Kidney (tissue), 13 donors: ENCODE measurements at regions not wholly inside any gene's neighbourhood (a gene's known extent, or its start where the extent isn't known, plus 50 kb on each side); places are given as distances from the start of the nearest gene placed in this dataset.

ENCODE experiments used
- DNase-seq, 5 donors: peaks; one replicate each; pipeline ENCODE4 v3.0.0-alpha.2; 2013 to 2020
- FAIRE-seq: peaks from 2 replicates; lab custom pipeline; 2012; peaks lifted over from hg19 to GRCh38; lab: Jason Lieb, UNC
- H3K27ac ChIP-seq, 2 donors: one replicate each; pipeline ENCODE4 v1.7.0; 2013; ENCODE audit warnings: low read depth in 2 of 2, low read length in 2 of 2, inconsistent platforms in 1 of 2
- H3K27me3 ChIP-seq: one replicate; pipeline ENCODE4 v1.7.1; 2013; ENCODE audit warnings: low read length, inconsistent platforms; ENCODE audit not compliant: control insufficient read depth, insufficient read depth
- H3K36me3 ChIP-seq, 3 donors: one replicate each; pipeline versions ENCODE4 v1.7.0 to v1.7.1; 2013; ENCODE audit warnings: low read length in 3 of 3, control low read depth in 1 of 3, inconsistent platforms in 1 of 3; ENCODE audit not compliant: insufficient read depth in 3 of 3, control insufficient read depth in 2 of 3
- H3K4me1 ChIP-seq, 3 donors: one replicate each; pipeline versions ENCODE4 v1.7.0 to v1.7.1; 2013; ENCODE audit warnings: low read length in 3 of 3, inconsistent platforms in 1 of 3, low read depth in 1 of 3; ENCODE audit not compliant: control insufficient read depth in 2 of 3, insufficient read depth in 2 of 3
- H3K4me3 ChIP-seq, 3 donors: one replicate each; pipeline versions ENCODE4 v1.7.0 to v1.8.1; 2013; ENCODE audit warnings: low read length in 3 of 3, control low read depth in 1 of 3, inconsistent platforms in 1 of 3
- H3K9ac ChIP-seq, 3 donors: one replicate each; pipeline versions ENCODE4 v1.7.0 to v1.7.1; 2013; ENCODE audit warnings: low read length in 3 of 3, control low read depth in 1 of 3, inconsistent platforms in 1 of 3
- H3K9me3 ChIP-seq, 3 donors: one replicate each; pipeline versions ENCODE4 v1.7.0 to v1.7.1; 2013; ENCODE audit warnings: low read length in 3 of 3, control low read depth in 1 of 3, inconsistent platforms in 1 of 3; ENCODE audit not compliant: control insufficient read depth in 2 of 3, insufficient read depth in 1 of 3
- CTCF ChIP-seq: IDR thresholded peaks from 3 replicates; pipeline ENCODE4 v1.5.1; 2012; ENCODE audit warnings: mild to moderate bottlenecking, moderate library complexity, borderline replicate concordance; ENCODE audit not compliant: insufficient read depth; ENCODE audit errors: extremely low read depth
- intact Hi-C: fragments of 100-400 bp; cut with DNase I; formaldehyde crosslinking; loops from one replicate; pipeline ENCODE4 v1.11.1; 2022
- donor health status: control.
- donor health status: control.
- donor health status: control.
- donor health status: control.
- donor health status: control.
- donor health status: DM: yes; HTN: yes; CAD: no.
- donor health status: Normal renal cell carcinoma (clear cell type).

GRCh38 chr6:160895562-160895961 lies 96.0 kb upstream of the MAP3K4 start:
- DNase-seq = no peak
- no peak overlapping the region for H3K4me3 ChIP-seq
- H3K9ac ChIP-seq = no peak overlapping the region
- no peak overlapping the region for H3K27ac ChIP-seq
- intact Hi-C loops = no loop called here
- FAIRE-seq = no peak
- TF ChIP-seq CTCF = no peak
- H3K4me1 ChIP-seq = no peaks in the 10 kb centered on the region
- no peaks in the 10 kb centered on the region for H3K36me3 ChIP-seq
- H3K9me3 ChIP-seq = no peaks in the 10 kb centered on the region
- no peaks in the 10 kb centered on the region for H3K27me3 ChIP-seq

GRCh38 chr6:160899671-160900430 lies 91.7 kb upstream of the MAP3K4 start:
- TF ChIP-seq CTCF = no peak
- Histone ChIP-seq H3K4me3 (no peak overlapping the region), H3K36me3 (no peaks in the 10 kb centered on the region), H3K9me3 (no peaks in the 10 kb centered on the region), H3K27me3 (no peaks in the 10 kb centered on the region), H3K27ac (no peak overlapping the region), H3K9ac (no peak overlapping the region), H3K4me1 (no peaks in the 10 kb centered on the region)
- intact Hi-C loops = no loop called here
- no peak for DNase-seq
- FAIRE-seq = no peak

- Histone ChIP-seq H3K9me3 (no peaks in the 10 kb centered on the region), H3K27me3 (no peaks in the 10 kb centered on the region), H3K4me1 (no peaks in the 10 kb centered on the region), H3K9ac (no peak overlapping the region), H3K4me3 (no peak overlapping the region), H3K36me3 (no peaks in the 10 kb centered on the region), H3K27ac (no peak overlapping the region)
- no peak for DNase-seq
- FAIRE-seq = no peak
- TF ChIP-seq CTCF = no peak
- intact Hi-C loops = no loop called here
These were observed 79.6 kb upstream of the MAP3K4 start for GRCh38 chr6:160911949-160912348.
